Prostate gland (tissue), 2 donors: ENCODE measurements at regions not wholly inside any gene's neighbourhood (a gene's known extent, or its start where the extent isn't known, plus 50 kb on each side); places are given as distances from the start of the nearest gene placed in this dataset.

Source experiments
- CTCF ChIP-seq, 4 experiments: fragments of 200-600 bp in 2 of 4; fragments of 450-650 bp in 2 of 4; sonication (generic) in 2 of 4; IDR thresholded peaks; 1 replicate in 3 of 4; 2 replicates in 1 of 4; pipeline ENCODE4 v1.5.1; 2016 to 2019; ENCODE audit warnings: antibody characterized with exemption in 4 of 4, mild to moderate bottlenecking in 2 of 4, moderate library complexity in 2 of 4
- POLR2A ChIP-seq: fragments of 450-650 bp; IDR thresholded peaks from one replicate; pipeline ENCODE4 v1.6.1; 2016; ENCODE audit warnings: antibody characterized with exemption, mild to moderate bottlenecking
- POLR2AphosphoS5 ChIP-seq: sonication (generic); formaldehyde crosslinking; IDR thresholded peaks from one replicate; pipeline ENCODE4 v1.6.1; 2017; ENCODE audit warnings: antibody characterized with exemption

- TF ChIP-seq CTCF (IDR thresholded peaks at IDR 0.05), result no peak
- no peak for TF ChIP-seq POLR2A
- no peak for TF ChIP-seq POLR2AphosphoS5
These were observed 254.0 kb upstream of the RBMS1 start for GRCh38 chr2:160747501-160748170.
